Lung (tissue), 11 donors: ENCODE measurements at regions not wholly inside any gene's neighbourhood (a gene's known extent, or its start where the extent isn't known, plus 50 kb on each side); places are given as distances from the start of the nearest gene placed in this dataset.

Source experiments
- ATAC-seq: fragments of 200-7000 bp; cut with Tn5 transposase; one replicate; pipeline ENCODE4 v1.9.1; 2020; ENCODE audit warnings: moderate number of reproducible peaks; ENCODE audit not compliant: insufficient read depth, low FRiP score
- DNase-seq, 3 donors: peaks; one replicate each; pipeline ENCODE4 v3.0.0-alpha.2; 2013 to 2017
- H3K27ac ChIP-seq, 2 donors: one replicate each; pipeline ENCODE4 v1.5.1; 2013; ENCODE audit warnings: mild to moderate bottlenecking in 2 of 2, moderate library complexity in 2 of 2, control low read depth in 1 of 2, inconsistent platforms in 1 of 2, low read depth in 1 of 2, low read length in 1 of 2
- H3K27me3 ChIP-seq, 3 donors: one replicate each; pipeline ENCODE4 v1.5.1; 2013; ENCODE audit warnings: low read length in 2 of 3; ENCODE audit not compliant: control insufficient read depth in 3 of 3, insufficient read depth in 3 of 3
- H3K36me3 ChIP-seq, 4 donors: one replicate each; pipeline ENCODE4 v1.5.1; 2013; ENCODE audit warnings: low read length in 4 of 4, mild to moderate bottlenecking in 1 of 4, moderate library complexity in 1 of 4; ENCODE audit not compliant: control insufficient read depth in 4 of 4, insufficient read depth in 4 of 4
- H3K4me1 ChIP-seq, 5 donors: one replicate each; pipeline ENCODE4 v1.5.1; 2013; ENCODE audit warnings: low read length in 5 of 5, mild to moderate bottlenecking in 2 of 5, moderate library complexity in 1 of 5; ENCODE audit not compliant: control insufficient read depth in 5 of 5, insufficient read depth in 5 of 5
- H3K4me3 ChIP-seq: one replicate; pipeline ENCODE4 v1.5.1; 2013; ENCODE audit warnings: mild to moderate bottlenecking, control low read depth, moderate library complexity
- H3K9ac ChIP-seq, 2 donors: one replicate each; pipeline ENCODE4 v1.5.1; 2013; ENCODE audit warnings: low read length in 2 of 2, control low read depth in 1 of 2; ENCODE audit not compliant: insufficient read depth in 1 of 2
- H3K9me3 ChIP-seq, 4 donors: one replicate each; pipeline ENCODE4 v1.5.1; 2013; ENCODE audit warnings: low read length in 3 of 4, mild to moderate bottlenecking in 1 of 4, moderate library complexity in 1 of 4; ENCODE audit not compliant: control insufficient read depth in 4 of 4, insufficient read depth in 3 of 4
- CTCF ChIP-seq: IDR thresholded peaks from 2 replicates; pipeline ENCODE4 v1.5.1; 2012; ENCODE audit warnings: mild to moderate bottlenecking; ENCODE audit errors: control extremely low read depth, extremely low read depth
- WGBS, 2 donors: extraction: QIAGEN DNeasy Blood & Tissue Kit; methylation state at CpG; one replicate each; pipeline ENCODE4 v1.1.7; 2013; 5-methylcytosine and 5-hydroxymethylcytosine counted together
- donor health status: control.
- donor health status: control.
- donor health status: Bipolar disorder and iron deficiency.
- donor health status: healthy.
- donor health status: DM: yes; HTN: yes; CAD: no.

GRCh38 chr10:10676972-10677371 is 340.7 kb upstream of the CELF2 start:
- Histone ChIP-seq H3K9ac (no peak overlapping the region), H3K36me3 (no peaks in the 10 kb centered on the region), H3K27me3 (no peaks in the 10 kb centered on the region), H3K4me1 (no peaks in the 10 kb centered on the region), H3K27ac (no peak overlapping the region), H3K9me3 (no peaks in the 10 kb centered on the region), H3K4me3 (no peak overlapping the region)
- 94 to 96% methylated on average over 1 of the region's 1 CpG for WGBS, 2 donors
- TF ChIP-seq CTCF, result no peak
- ATAC-seq (no peak), DNase-seq (peak in 2 of 3 donors; percentile 11 to 39)

- peak; percentile 23 for TF ChIP-seq CTCF
- Histone ChIP-seq H3K4me1 (no peaks in the 10 kb centered on the region), H3K36me3 (no peaks in the 10 kb centered on the region), H3K27me3 (no peaks in the 10 kb centered on the region), H3K27ac (no peak overlapping the region), H3K4me3 (no peak overlapping the region), H3K9ac (no peak overlapping the region), H3K9me3 (no peaks in the 10 kb centered on the region)
- DNase-seq (peak; percentile 53 to 76 (median 59)), ATAC-seq (peak; percentile 72)
- WGBS, 2 donors, result 43 to 54% methylated on average over 3 of the region's 3 CpGs
These were observed 340.2 kb upstream of the CELF2 start for GRCh38 chr10:10677479-10677878.

GRCh38 chr10:10680496-10680895 is 337.2 kb upstream of the CELF2 start:
- H3K4me1 ChIP-seq, result no peaks in the 10 kb centered on the region
- H3K9ac ChIP-seq, result no peak overlapping the region
- DNase-seq (no peak), ATAC-seq (no peak)
- H3K36me3 ChIP-seq, result no peaks in the 10 kb centered on the region
- no peak for TF ChIP-seq CTCF
- no peaks in the 10 kb centered on the region for H3K9me3 ChIP-seq
- no peak overlapping the region for H3K27ac ChIP-seq
- no peaks in the 10 kb centered on the region for H3K27me3 ChIP-seq
- no peak overlapping the region for H3K4me3 ChIP-seq
- 64 to 70% methylated on average over 5 of the region's 5 CpGs for WGBS, 2 donors

- WGBS, 2 donors, result 82 to 87% methylated on average over 4 of the region's 4 CpGs
- Histone ChIP-seq H3K27me3 (no peaks in the 10 kb centered on the region), H3K36me3 (no peaks in the 10 kb centered on the region), H3K27ac (no peak overlapping the region), H3K4me3 (no peak overlapping the region), H3K4me1 (no peaks in the 10 kb centered on the region), H3K9ac (no peak overlapping the region), H3K9me3 (peaks cover 0 to 3% (median 0%) of the 10 kb centered on the region in 4 donors)
- no peak for ATAC-seq
- no peak for TF ChIP-seq CTCF
- no peak for DNase-seq
These were observed 332.7 kb upstream of the CELF2 start for GRCh38 chr10:10684972-10685371.
